Liver (tissue), 8 donors: ENCODE measurements at regions not wholly inside any gene's neighbourhood (a gene's known extent, or its start where the extent isn't known, plus 50 kb on each side); places are given as distances from the start of the nearest gene placed in this dataset. TPM values are rescaled to one million over a fixed set of nuclear protein-coding genes. Genes with fewer than 3 reads are reported as not detected.

ENCODE experiments used
- DNase-seq: peaks from one replicate; pipeline ENCODE4 v3.0.0-alpha.2; 2017; ENCODE audit warnings: low spot score
- H3K27ac ChIP-seq, 2 donors: one replicate each; pipeline ENCODE4 v1.7.0; 2013; ENCODE audit warnings: inconsistent platforms in 2 of 2, low read length in 2 of 2, control low read depth in 1 of 2, low read depth in 1 of 2, mild to moderate bottlenecking in 1 of 2
- H3K27me3 ChIP-seq, 4 donors: one replicate each; pipeline versions ENCODE4 v1.6.1 to v1.7.0; 2013; ENCODE audit warnings: low read length in 3 of 4, inconsistent platforms in 1 of 4, mild to moderate bottlenecking in 1 of 4, moderate library complexity in 1 of 4; ENCODE audit not compliant: control insufficient read depth in 4 of 4, insufficient read depth in 4 of 4
- H3K36me3 ChIP-seq, 4 donors: one replicate each; pipeline versions ENCODE4 v1.6.1 to v1.7.0; 2013; ENCODE audit warnings: low read length in 3 of 4, mild to moderate bottlenecking in 3 of 4, low read depth in 1 of 4, moderate library complexity in 1 of 4; ENCODE audit not compliant: control insufficient read depth in 4 of 4, insufficient read depth in 3 of 4
- H3K4me1 ChIP-seq, 4 donors: one replicate each; pipeline versions ENCODE4 v1.6.1 to v1.7.0; 2013; ENCODE audit warnings: low read length in 3 of 4, mild to moderate bottlenecking in 3 of 4, moderate library complexity in 1 of 4; ENCODE audit not compliant: control insufficient read depth in 4 of 4, insufficient read depth in 4 of 4
- H3K4me3 ChIP-seq, 3 donors: one replicate each; pipeline versions ENCODE4 v1.6.1 to v1.7.0; 2013; ENCODE audit warnings: low read length in 3 of 3, control low read depth in 1 of 3, low read depth in 1 of 3, mild to moderate bottlenecking in 1 of 3
- H3K9ac ChIP-seq, 2 donors: one replicate each; pipeline ENCODE4 v1.7.0; 2013; ENCODE audit warnings: low read length in 2 of 2, mild to moderate bottlenecking in 2 of 2, moderate library complexity in 2 of 2, control low read depth in 1 of 2, low read depth in 1 of 2
- H3K9me3 ChIP-seq, 4 donors: one replicate each; pipeline versions ENCODE4 v1.6.1 to v1.7.0; 2013; ENCODE audit warnings: low read length in 3 of 4; ENCODE audit not compliant: control insufficient read depth in 4 of 4
- EGR1 ChIP-seq, 2 donors: IDR thresholded peaks; 2 replicates each; pipeline ENCODE4 v1.6.1; 2016 to 2018; ENCODE audit warnings: antibody characterized with exemption in 2 of 2, low read depth in 2 of 2
- GABPA ChIP-seq, 2 donors: IDR thresholded peaks in 1 of 2; conservative IDR thresholded peaks in 1 of 2; 2 replicates each; pipeline ENCODE4 v1.6.1; 2016; ENCODE audit warnings: antibody characterized with exemption in 2 of 2, mild to moderate bottlenecking in 1 of 2, moderate library complexity in 1 of 2
- HNF4G ChIP-seq: IDR thresholded peaks from 2 replicates; pipeline ENCODE4 v1.6.1; 2016; ENCODE audit warnings: antibody characterized with exemption
- RAD21 ChIP-seq, 2 donors: IDR thresholded peaks; 2 replicates each; pipeline ENCODE4 v1.6.1; 2016; ENCODE audit warnings: antibody characterized with exemption in 2 of 2, mild to moderate bottlenecking in 2 of 2
- RXRA ChIP-seq, 2 donors: IDR thresholded peaks; 2 replicates each; pipeline ENCODE4 v1.6.1; 2017 to 2018; ENCODE audit warnings: antibody characterized with exemption in 2 of 2, mild to moderate bottlenecking in 1 of 2
- SP1 ChIP-seq: IDR thresholded peaks from 2 replicates; pipeline ENCODE4 v1.6.1; 2018; ENCODE audit warnings: antibody characterized with exemption, mild to moderate bottlenecking
- YY1 ChIP-seq: IDR thresholded peaks from 2 replicates; pipeline ENCODE4 v1.6.1; 2016; ENCODE audit warnings: antibody characterized with exemption, mild to moderate bottlenecking
- WGBS: extraction: QIAGEN DNeasy Blood & Tissue Kit; methylation state at CpG from one replicate; pipeline ENCODE4 v1.1.7; 2013; 5-methylcytosine and 5-hydroxymethylcytosine counted together
- small RNA-seq: library from RNA; depleted of rRNA; stranded (forward); fragments of <200 nt; gene quantifications from one replicate; pipeline ENCODE3, GENCODE V24; 2014
- TF ChIP-seq, protein P1 (sequence below): IDR thresholded peaks from 2 replicates; pipeline ENCODE4 v1.6.1; 2016; ENCODE audit warnings: antibody characterized with exemption, mild to moderate bottlenecking
- TF ChIP-seq, protein P2 (sequence below): IDR thresholded peaks from 2 replicates; pipeline ENCODE4 v1.6.1; 2016; ENCODE audit warnings: antibody characterized with exemption
- donor health status: healthy.
- donor health status: healthy.
- donor health status: healthy.
- donor health status: healthy.

- Histone ChIP-seq H3K36me3 (no peaks in the 10 kb centered on the region), H3K27ac (no peak overlapping the region), H3K27me3 (no peaks in the 10 kb centered on the region), H3K4me3 (no peak overlapping the region), H3K9ac (no peak overlapping the region), H3K4me1 (no peaks in the 10 kb centered on the region), H3K9me3 (peaks cover 0 to 4% (median 2%) of the 10 kb centered on the region in 4 donors)
- TF ChIP-seq GABPA (IDR thresholded peaks at IDR 0.05 in 1 of 2, conservative IDR thresholded peaks at IDR 0.05 in 1 of 2), result no peak
- TF ChIP-seq RAD21 (IDR thresholded peaks at IDR 0.05), result no peak
- no peak for TF ChIP-seq RXRA (IDR thresholded peaks at IDR 0.05)
- no peak for TF ChIP-seq YY1
- TF ChIP-seq, protein P1, sequence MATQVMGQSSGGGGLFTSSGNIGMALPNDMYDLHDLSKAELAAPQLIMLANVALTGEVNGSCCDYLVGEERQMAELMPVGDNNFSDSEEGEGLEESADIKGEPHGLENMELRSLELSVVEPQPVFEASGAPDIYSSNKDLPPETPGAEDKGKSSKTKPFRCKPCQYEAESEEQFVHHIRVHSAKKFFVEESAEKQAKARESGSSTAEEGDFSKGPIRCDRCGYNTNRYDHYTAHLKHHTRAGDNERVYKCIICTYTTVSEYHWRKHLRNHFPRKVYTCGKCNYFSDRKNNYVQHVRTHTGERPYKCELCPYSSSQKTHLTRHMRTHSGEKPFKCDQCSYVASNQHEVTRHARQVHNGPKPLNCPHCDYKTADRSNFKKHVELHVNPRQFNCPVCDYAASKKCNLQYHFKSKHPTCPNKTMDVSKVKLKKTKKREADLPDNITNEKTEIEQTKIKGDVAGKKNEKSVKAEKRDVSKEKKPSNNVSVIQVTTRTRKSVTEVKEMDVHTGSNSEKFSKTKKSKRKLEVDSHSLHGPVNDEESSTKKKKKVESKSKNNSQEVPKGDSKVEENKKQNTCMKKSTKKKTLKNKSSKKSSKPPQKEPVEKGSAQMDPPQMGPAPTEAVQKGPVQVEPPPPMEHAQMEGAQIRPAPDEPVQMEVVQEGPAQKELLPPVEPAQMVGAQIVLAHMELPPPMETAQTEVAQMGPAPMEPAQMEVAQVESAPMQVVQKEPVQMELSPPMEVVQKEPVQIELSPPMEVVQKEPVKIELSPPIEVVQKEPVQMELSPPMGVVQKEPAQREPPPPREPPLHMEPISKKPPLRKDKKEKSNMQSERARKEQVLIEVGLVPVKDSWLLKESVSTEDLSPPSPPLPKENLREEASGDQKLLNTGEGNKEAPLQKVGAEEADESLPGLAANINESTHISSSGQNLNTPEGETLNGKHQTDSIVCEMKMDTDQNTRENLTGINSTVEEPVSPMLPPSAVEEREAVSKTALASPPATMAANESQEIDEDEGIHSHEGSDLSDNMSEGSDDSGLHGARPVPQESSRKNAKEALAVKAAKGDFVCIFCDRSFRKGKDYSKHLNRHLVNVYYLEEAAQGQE, result no peak
- TF ChIP-seq, protein P2, sequence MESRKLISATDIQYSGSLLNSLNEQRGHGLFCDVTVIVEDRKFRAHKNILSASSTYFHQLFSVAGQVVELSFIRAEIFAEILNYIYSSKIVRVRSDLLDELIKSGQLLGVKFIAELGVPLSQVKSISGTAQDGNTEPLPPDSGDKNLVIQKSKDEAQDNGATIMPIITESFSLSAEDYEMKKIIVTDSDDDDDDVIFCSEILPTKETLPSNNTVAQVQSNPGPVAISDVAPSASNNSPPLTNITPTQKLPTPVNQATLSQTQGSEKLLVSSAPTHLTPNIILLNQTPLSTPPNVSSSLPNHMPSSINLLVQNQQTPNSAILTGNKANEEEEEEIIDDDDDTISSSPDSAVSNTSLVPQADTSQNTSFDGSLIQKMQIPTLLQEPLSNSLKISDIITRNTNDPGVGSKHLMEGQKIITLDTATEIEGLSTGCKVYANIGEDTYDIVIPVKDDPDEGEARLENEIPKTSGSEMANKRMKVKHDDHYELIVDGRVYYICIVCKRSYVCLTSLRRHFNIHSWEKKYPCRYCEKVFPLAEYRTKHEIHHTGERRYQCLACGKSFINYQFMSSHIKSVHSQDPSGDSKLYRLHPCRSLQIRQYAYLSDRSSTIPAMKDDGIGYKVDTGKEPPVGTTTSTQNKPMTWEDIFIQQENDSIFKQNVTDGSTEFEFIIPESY, result no peak
- no peak for TF ChIP-seq EGR1 (IDR thresholded peaks at IDR 0.05; ENCODE audit: low read depth in 2 of 2)
- TF ChIP-seq SP1, result no peak
- no peak for TF ChIP-seq HNF4G
- 81% methylated on average over 6 of the region's 6 CpGs for WGBS
- DNase-seq, result no peak
These were observed 53.1 kb upstream of the GNG2 start for GRCh38 chr14:51807356-51807755.

Small RNA genes lying in the stretch of these regions (small RNA-seq; reads per million reads assigned to genes)
- gene AL079307.3, result not detected
